ENCODE measurements at regions not wholly inside any gene's neighbourhood (a gene's known extent, or its start where the extent isn't known, plus 50 kb on each side); places are given as distances from the start of the nearest gene placed in this dataset.
"Not testable (repeated sequence)": the region's sequence is repeated elsewhere in the genome, so short reads cannot be mapped to it uniquely, and the experiment has no call there.

GRCh38 chr3:180402471-180403073 is 199.4 kb upstream of the TTC14 start:
- H3K27me3 Mint-ChIP-seq (ENCODE audit: low read depth in 3 of 3): peaks cover 0 to 2% (median 0%) of the 10 kb centered on the region in 3 donors
- H3K4me3 Mint-ChIP-seq: no peak overlapping the region
- H3K27ac Mint-ChIP-seq: no peak overlapping the region
- peaks cover 3 to 14% (median 7%) of the 10 kb centered on the region in 6 donors for H3K9me3 Mint-ChIP-seq
- DNase-seq: no peak
- no peaks in the 10 kb centered on the region for H3K4me1 Mint-ChIP-seq
- H3K36me3 Mint-ChIP-seq: peaks cover 0 to 3% (median 0%) of the 10 kb centered on the region in 3 donors

- H3K27me3 Mint-ChIP-seq (ENCODE audit: low read depth in 3 of 3): peaks cover 0 to 2% (median 0%) of the 10 kb centered on the region in 3 donors
- no peak overlapping the region for H3K4me3 Mint-ChIP-seq
- H3K9me3 Mint-ChIP-seq: peaks cover 0 to 16% (median 5%) of the 10 kb centered on the region in 6 donors
- no peaks in the 10 kb centered on the region for H3K4me1 Mint-ChIP-seq
- H3K36me3 Mint-ChIP-seq: peaks cover 0 to 3% (median 0%) of the 10 kb centered on the region in 3 donors
- no peak overlapping the region for H3K27ac Mint-ChIP-seq
- DNase-seq: no peak
These were observed 198.8 kb upstream of the TTC14 start for GRCh38 chr3:180403156-180403555.

GRCh38 chr3:180408654-180409053 is 193.3 kb upstream of the TTC14 start:
- Mint-ChIP-seq H3K9me3 (peaks cover 2 to 23% (median 10%) of the 10 kb centered on the region in 6 donors), H3K27me3 (ENCODE audit: low read depth in 3 of 3) (no peaks in the 10 kb centered on the region), H3K36me3 (peaks cover 0 to 3% (median 0%) of the 10 kb centered on the region in 3 donors), H3K4me1 (no peaks in the 10 kb centered on the region), H3K27ac (no peak overlapping the region), H3K4me3 (no peak overlapping the region)
- no peak for DNase-seq

- H3K4me3 Mint-ChIP-seq: no peak overlapping the region
- H3K36me3 Mint-ChIP-seq: peaks cover 0 to 3% (median 0%) of the 10 kb centered on the region in 3 donors
- H3K27ac Mint-ChIP-seq: no peak overlapping the region
- H3K27me3 Mint-ChIP-seq (ENCODE audit: low read depth in 3 of 3): no peaks in the 10 kb centered on the region
- no peak for DNase-seq
- H3K9me3 Mint-ChIP-seq: peaks cover 2 to 23% (median 11%) of the 10 kb centered on the region in 6 donors
- H3K4me1 Mint-ChIP-seq: no peaks in the 10 kb centered on the region
These were observed 192.8 kb upstream of the TTC14 start for GRCh38 chr3:180409170-180409569.

GRCh38 chr3:180409883-180410282 is 192.1 kb upstream of the TTC14 start:
- Mint-ChIP-seq H3K9me3 (peaks cover 2 to 23% (median 12%) of the 10 kb centered on the region in 6 donors), H3K27ac (no peak overlapping the region), H3K27me3 (ENCODE audit: low read depth in 3 of 3) (no peaks in the 10 kb centered on the region), H3K4me3 (no peak overlapping the region), H3K4me1 (no peaks in the 10 kb centered on the region), H3K36me3 (peaks cover 0 to 3% (median 0%) of the 10 kb centered on the region in 3 donors)
- no peak for DNase-seq

- H3K4me3 Mint-ChIP-seq: no peak overlapping the region
- H3K36me3 Mint-ChIP-seq: no peaks in the 10 kb centered on the region
- no peak overlapping the region for H3K27ac Mint-ChIP-seq
- no peaks in the 10 kb centered on the region for H3K4me1 Mint-ChIP-seq
- H3K9me3 Mint-ChIP-seq: peaks cover 0 to 19% (median 10%) of the 10 kb centered on the region in 6 donors
- DNase-seq: no peak
- H3K27me3 Mint-ChIP-seq (ENCODE audit: low read depth in 3 of 3): no peaks in the 10 kb centered on the region
These were observed 187.8 kb upstream of the TTC14 start for GRCh38 chr3:180414157-180414556.

GRCh38 chr3:180416111-180416594 is 185.8 kb upstream of the TTC14 start:
- no peak overlapping the region for H3K27ac Mint-ChIP-seq
- DNase-seq: no peak
- peaks cover 0 to 2% (median 0%) of the 10 kb centered on the region in 3 donors for H3K27me3 Mint-ChIP-seq (ENCODE audit: low read depth in 3 of 3)
- no peaks in the 10 kb centered on the region for H3K36me3 Mint-ChIP-seq
- H3K9me3 Mint-ChIP-seq: peaks cover 1 to 23% (median 9%) of the 10 kb centered on the region in 6 donors
- no peaks in the 10 kb centered on the region for H3K4me1 Mint-ChIP-seq
- H3K4me3 Mint-ChIP-seq: no peak overlapping the region

GRCh38 chr3:180417241-180417640 is 184.7 kb upstream of the TTC14 start:
- H3K27ac Mint-ChIP-seq: no peak overlapping the region
- H3K4me3 Mint-ChIP-seq: no peak overlapping the region
- peaks cover 2 to 19% (median 8%) of the 10 kb centered on the region in 6 donors for H3K9me3 Mint-ChIP-seq
- no peak for DNase-seq
- peaks cover 0 to 2% (median 0%) of the 10 kb centered on the region in 3 donors for H3K27me3 Mint-ChIP-seq (ENCODE audit: low read depth in 3 of 3)
- H3K4me1 Mint-ChIP-seq: no peaks in the 10 kb centered on the region
- H3K36me3 Mint-ChIP-seq: no peaks in the 10 kb centered on the region

GRCh38 chr3:180420016-180420415 is 181.9 kb upstream of the TTC14 start:
- DNase-seq: no peak
- H3K4me1 Mint-ChIP-seq: no peaks in the 10 kb centered on the region
- no peak overlapping the region for H3K4me3 Mint-ChIP-seq
- peaks cover 5 to 24% (median 8%) of the 10 kb centered on the region in 6 donors for H3K9me3 Mint-ChIP-seq
- H3K27me3 Mint-ChIP-seq (ENCODE audit: low read depth in 3 of 3): peaks cover 0 to 2% (median 0%) of the 10 kb centered on the region in 3 donors
- no peak overlapping the region for H3K27ac Mint-ChIP-seq
- no peaks in the 10 kb centered on the region for H3K36me3 Mint-ChIP-seq

GRCh38 chr3:180420804-180421203 is 181.2 kb upstream of the TTC14 start:
- H3K4me1 Mint-ChIP-seq: no peaks in the 10 kb centered on the region
- no peak for DNase-seq
- H3K27ac Mint-ChIP-seq: no peak overlapping the region
- peaks cover 4 to 24% (median 7%) of the 10 kb centered on the region in 6 donors for H3K9me3 Mint-ChIP-seq
- no peak overlapping the region for H3K4me3 Mint-ChIP-seq
- H3K36me3 Mint-ChIP-seq: no peaks in the 10 kb centered on the region
- H3K27me3 Mint-ChIP-seq (ENCODE audit: low read depth in 3 of 3): peaks cover 0 to 2% (median 0%) of the 10 kb centered on the region in 3 donors

- Mint-ChIP-seq H3K27me3 (ENCODE audit: low read depth in 3 of 3) (peaks cover 0 to 2% (median 0%) of the 10 kb centered on the region in 3 donors), H3K27ac (no peak overlapping the region), H3K36me3 (no peaks in the 10 kb centered on the region), H3K4me1 (no peaks in the 10 kb centered on the region), H3K4me3 (no peak overlapping the region), H3K9me3 (peaks cover 3 to 24% (median 7%) of the 10 kb centered on the region in 6 donors)
- no peak for DNase-seq
These were observed 180.7 kb upstream of the TTC14 start for GRCh38 chr3:180421221-180421620.

- no peak overlapping the region for H3K27ac Mint-ChIP-seq
- H3K27me3 Mint-ChIP-seq (ENCODE audit: low read depth in 3 of 3): peaks cover 0 to 2% (median 0%) of the 10 kb centered on the region in 3 donors
- no peaks in the 10 kb centered on the region for H3K4me1 Mint-ChIP-seq
- no peak for DNase-seq
- H3K4me3 Mint-ChIP-seq: no peak overlapping the region
- peaks cover 3 to 20% (median 8%) of the 10 kb centered on the region in 6 donors for H3K9me3 Mint-ChIP-seq
- no peaks in the 10 kb centered on the region for H3K36me3 Mint-ChIP-seq
These were observed 180.2 kb upstream of the TTC14 start for GRCh38 chr3:180421721-180422120.

GRCh38 chr3:180424305-180424704 is 177.7 kb upstream of the TTC14 start:
- not testable (repeated sequence) for H3K27me3 Mint-ChIP-seq (ENCODE audit: low read depth in 3 of 3); H3K4me1 Mint-ChIP-seq; H3K36me3 Mint-ChIP-seq

GRCh38 chr3:180430896-180431295 is 171.1 kb upstream of the TTC14 start:
- no peak for DNase-seq
- Mint-ChIP-seq H3K36me3 (no peaks in the 10 kb centered on the region), H3K27ac (no peak overlapping the region), H3K4me1 (no peaks in the 10 kb centered on the region), H3K9me3 (peaks cover 9 to 24% (median 16%) of the 10 kb centered on the region in 6 donors), H3K4me3 (no peak overlapping the region), H3K27me3 (ENCODE audit: low read depth in 3 of 3) (peaks cover 0 to 5% (median 0%) of the 10 kb centered on the region in 3 donors)

More at GRCh38 chr3:180424305-180424704, 177.7 kb upstream of the TTC14 start:
- H3K27ac Mint-ChIP-seq, DNase-seq, H3K4me3 Mint-ChIP-seq: not testable (repeated sequence)
- peaks cover 8 to 21% (median 14%) of the 10 kb centered on the region in 6 donors for H3K9me3 Mint-ChIP-seq
